H4 (cell line): ENCODE measurements at regions not wholly inside any gene's neighbourhood (a gene's known extent, or its start where the extent isn't known, plus 50 kb on each side); places are given as distances from the start of the nearest gene placed in this dataset.

Experiments
- DNase-seq: peaks from one replicate; pipeline ENCODE4 v3.0.0-alpha.2; 2015; ENCODE audit warnings: low spot score

- no peak for DNase-seq
These were observed 95.7 kb upstream of the VPREB1 start for GRCh38 chr22:22148905-22149304.

- DNase-seq, result no peak
These were observed 99.7 kb upstream of the VPREB1 start for GRCh38 chr22:22144858-22145257.

GRCh38 chr22:22143448-22143847 lies 101.1 kb upstream of the VPREB1 start:
- no peak for DNase-seq

- DNase-seq, result no peak
These were observed 101.9 kb upstream of the VPREB1 start for GRCh38 chr22:22142661-22143060.

- DNase-seq, result no peak
These were observed 102.6 kb upstream of the VPREB1 start for GRCh38 chr22:22141771-22142591.

- DNase-seq, result no peak
These were observed 103.6 kb upstream of the VPREB1 start for GRCh38 chr22:22141031-22141430.

GRCh38 chr22:22139364-22139763 lies 105.2 kb upstream of the VPREB1 start:
- DNase-seq, result no peak

- DNase-seq, result no peak
These were observed 105.7 kb upstream of the VPREB1 start for GRCh38 chr22:22138915-22139314.

GRCh38 chr22:22137891-22138290 lies 106.7 kb upstream of the VPREB1 start:
- DNase-seq, result no peak

- DNase-seq, result no peak
These were observed 110.7 kb upstream of the VPREB1 start for GRCh38 chr22:22133910-22134309.

GRCh38 chr22:22130953-22131608 lies 113.5 kb upstream of the VPREB1 start:
- no peak for DNase-seq

- DNase-seq, result no peak
These were observed 115.2 kb upstream of the VPREB1 start for GRCh38 chr22:22129387-22129786.

GRCh38 chr22:22128440-22128839 lies 116.1 kb upstream of the VPREB1 start:
- no peak for DNase-seq

GRCh38 chr22:22127100-22127499 lies 117.5 kb upstream of the VPREB1 start:
- DNase-seq, result no peak

GRCh38 chr22:22125579-22126468 lies 118.8 kb upstream of the VPREB1 start:
- no peak for DNase-seq

GRCh38 chr22:22125028-22125578 lies 119.5 kb upstream of the VPREB1 start:
- DNase-seq, result no peak

- DNase-seq, result no peak
These were observed 120.2 kb upstream of the VPREB1 start for GRCh38 chr22:22124374-22124773.

GRCh38 chr22:22123960-22124278 lies 120.7 kb upstream of the VPREB1 start:
- DNase-seq, result no peak

GRCh38 chr22:22123118-22123959 lies 121.2 kb upstream of the VPREB1 start:
- DNase-seq, result no peak

GRCh38 chr22:22122348-22123117 lies 122.1 kb upstream of the VPREB1 start:
- DNase-seq, result no peak

- DNase-seq, result no peak
These were observed 123.1 kb upstream of the VPREB1 start for GRCh38 chr22:22121445-22121844.
